Adrenal gland (tissue), 5 donors: ENCODE measurements at regions not wholly inside any gene's neighbourhood (a gene's known extent, or its start where the extent isn't known, plus 50 kb on each side); places are given as distances from the start of the nearest gene placed in this dataset.

ENCODE experiments used
- POLR2A ChIP-seq, 2 donors: fragments of 450-650 bp; IDR thresholded peaks; one replicate each; pipeline ENCODE4 v1.6.1; 2017; ENCODE audit warnings: antibody characterized with exemption in 2 of 2, mild to moderate bottlenecking in 2 of 2, moderate library complexity in 1 of 2
- TF ChIP-seq, protein P1 (sequence below), 6 experiments: fragments of 450-650 bp in 4 of 6; fragments of 200-600 bp in 2 of 6; sonication (generic) in 1 of 6; IDR thresholded peaks; 1 replicate in 5 of 6; 2 replicates in 1 of 6; pipeline versions ENCODE4 v1.5.1 to v1.8.0; 2016 to 2021; ENCODE audit warnings: antibody characterized with exemption in 6 of 6, mild to moderate bottlenecking in 2 of 6, moderate library complexity in 1 of 6
- donor health status: DM: no; HTN: no; CAD: no.

DNA sequence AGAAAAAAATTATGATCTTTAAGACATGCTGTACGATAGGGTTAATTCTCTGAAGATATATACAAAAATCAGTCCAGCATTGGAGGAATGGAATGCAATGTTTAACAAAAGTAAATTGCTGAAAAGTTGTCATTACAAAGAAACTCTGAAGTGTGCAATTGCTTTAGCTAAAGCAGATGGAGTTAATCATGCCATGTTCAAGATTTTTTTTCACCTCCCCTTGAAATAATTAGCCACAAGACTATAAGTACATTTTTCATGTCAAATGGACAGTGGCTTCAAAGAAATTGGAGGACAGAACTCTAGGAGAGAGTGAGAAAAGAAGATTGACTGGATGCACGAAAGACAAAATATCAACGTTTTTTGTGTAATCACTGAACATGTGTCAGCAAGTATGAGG, 63.1 kb upstream of the MEOX2 start:
- TF ChIP-seq, protein P1, sequence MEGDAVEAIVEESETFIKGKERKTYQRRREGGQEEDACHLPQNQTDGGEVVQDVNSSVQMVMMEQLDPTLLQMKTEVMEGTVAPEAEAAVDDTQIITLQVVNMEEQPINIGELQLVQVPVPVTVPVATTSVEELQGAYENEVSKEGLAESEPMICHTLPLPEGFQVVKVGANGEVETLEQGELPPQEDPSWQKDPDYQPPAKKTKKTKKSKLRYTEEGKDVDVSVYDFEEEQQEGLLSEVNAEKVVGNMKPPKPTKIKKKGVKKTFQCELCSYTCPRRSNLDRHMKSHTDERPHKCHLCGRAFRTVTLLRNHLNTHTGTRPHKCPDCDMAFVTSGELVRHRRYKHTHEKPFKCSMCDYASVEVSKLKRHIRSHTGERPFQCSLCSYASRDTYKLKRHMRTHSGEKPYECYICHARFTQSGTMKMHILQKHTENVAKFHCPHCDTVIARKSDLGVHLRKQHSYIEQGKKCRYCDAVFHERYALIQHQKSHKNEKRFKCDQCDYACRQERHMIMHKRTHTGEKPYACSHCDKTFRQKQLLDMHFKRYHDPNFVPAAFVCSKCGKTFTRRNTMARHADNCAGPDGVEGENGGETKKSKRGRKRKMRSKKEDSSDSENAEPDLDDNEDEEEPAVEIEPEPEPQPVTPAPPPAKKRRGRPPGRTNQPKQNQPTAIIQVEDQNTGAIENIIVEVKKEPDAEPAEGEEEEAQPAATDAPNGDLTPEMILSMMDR (IDR thresholded peaks at IDR 0.05): no peak
- TF ChIP-seq POLR2A (IDR thresholded peaks at IDR 0.05): no peak
